ENCODE measurements at regions not wholly inside any gene's neighbourhood (a gene's known extent, or its start where the extent isn't known, plus 50 kb on each side); places are given as distances from the start of the nearest gene placed in this dataset.

DNA sequence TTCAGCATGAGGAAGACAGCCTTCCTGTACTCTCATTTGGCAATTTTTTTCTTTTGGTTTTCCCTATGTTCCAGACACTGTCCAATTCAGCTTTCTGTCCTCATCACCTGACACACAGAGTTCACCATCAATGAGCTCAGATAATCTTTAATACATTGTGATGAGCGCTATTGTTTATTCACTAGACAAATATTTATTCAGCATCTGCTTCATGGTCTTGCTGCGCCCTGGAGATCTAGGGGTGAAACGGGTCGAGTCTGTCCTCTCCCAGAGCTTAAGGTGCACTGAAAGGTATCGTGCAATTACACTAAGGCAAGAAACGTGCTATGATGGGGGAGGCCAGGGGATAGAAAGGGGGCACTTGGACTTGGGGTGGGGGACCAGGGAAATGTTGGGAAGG, 281.6 kb downstream of the ZSWIM6 start:
- TF ChIP-seq, protein P1, sequence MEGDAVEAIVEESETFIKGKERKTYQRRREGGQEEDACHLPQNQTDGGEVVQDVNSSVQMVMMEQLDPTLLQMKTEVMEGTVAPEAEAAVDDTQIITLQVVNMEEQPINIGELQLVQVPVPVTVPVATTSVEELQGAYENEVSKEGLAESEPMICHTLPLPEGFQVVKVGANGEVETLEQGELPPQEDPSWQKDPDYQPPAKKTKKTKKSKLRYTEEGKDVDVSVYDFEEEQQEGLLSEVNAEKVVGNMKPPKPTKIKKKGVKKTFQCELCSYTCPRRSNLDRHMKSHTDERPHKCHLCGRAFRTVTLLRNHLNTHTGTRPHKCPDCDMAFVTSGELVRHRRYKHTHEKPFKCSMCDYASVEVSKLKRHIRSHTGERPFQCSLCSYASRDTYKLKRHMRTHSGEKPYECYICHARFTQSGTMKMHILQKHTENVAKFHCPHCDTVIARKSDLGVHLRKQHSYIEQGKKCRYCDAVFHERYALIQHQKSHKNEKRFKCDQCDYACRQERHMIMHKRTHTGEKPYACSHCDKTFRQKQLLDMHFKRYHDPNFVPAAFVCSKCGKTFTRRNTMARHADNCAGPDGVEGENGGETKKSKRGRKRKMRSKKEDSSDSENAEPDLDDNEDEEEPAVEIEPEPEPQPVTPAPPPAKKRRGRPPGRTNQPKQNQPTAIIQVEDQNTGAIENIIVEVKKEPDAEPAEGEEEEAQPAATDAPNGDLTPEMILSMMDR (IDR thresholded peaks at IDR 0.05; ENCODE audit: low read depth, low read length, missing input control) = no peak
- no peak for TF ChIP-seq FOXA1 (IDR thresholded peaks at IDR 0.05)
